HG03469 (cell line): ENCODE measurements at regions not wholly inside any gene's neighbourhood (a gene's known extent, or its start where the extent isn't known, plus 50 kb on each side); places are given as distances from the start of the nearest gene placed in this dataset.
A peak's percentile ranks its signal among the peaks of the same experiment; 100 is the strongest.

Experiments
- ATAC-seq: cut with Tn5 transposase; IDR thresholded peaks from one replicate; pipeline ENCODE4 v1.9.1; 2021; ENCODE audit warnings: mild to moderate bottlenecking, moderate library complexity, moderate number of reproducible peaks; ENCODE audit not compliant: unreplicated experiment

- no peak for ATAC-seq
Observed at GRCh38 chr13:60629158-60629557, 232.1 kb downstream of the TDRD3 start.

- peak; percentile 77 for ATAC-seq
Observed at GRCh38 chr13:60627071-60627686, 230.2 kb downstream of the TDRD3 start.
